Cardiac muscle cell (in vitro differentiated cells and primary cell): ENCODE measurements at regions not wholly inside any gene's neighbourhood (a gene's known extent, or its start where the extent isn't known, plus 50 kb on each side); places are given as distances from the start of the nearest gene placed in this dataset.

Experiments used
- DNase-seq, 2 donors: peaks; one replicate each; pipeline versions ENCODE4 v3.0.0 to v3.0.0-alpha.2; 2010 to 2017; ENCODE audit warnings: low read depth in 1 of 2, low spot score in 1 of 2
- H3K27ac ChIP-seq: fragments of 200-600 bp; sonication (generic); 2 replicates; pipeline ENCODE4 v1.5.1; 2016
- H3K27me3 ChIP-seq: fragments of 200-600 bp; sonication (generic); 2 replicates; pipeline ENCODE4 v1.6.0; 2016; ENCODE audit warnings: control low read depth
- H3K36me3 ChIP-seq: fragments of 200-600 bp; sonication (generic); 2 replicates; pipeline ENCODE4 v1.5.1; 2016; ENCODE audit warnings: control low read depth
- H3K4me1 ChIP-seq: fragments of 200-600 bp; sonication (generic); 2 replicates; pipeline ENCODE4 v1.8.1; 2017; ENCODE audit warnings: low read depth, mild to moderate bottlenecking, mixed run types
- H3K4me3 ChIP-seq: fragments of 200-600 bp; sonication (generic); 2 replicates; pipeline ENCODE4 v1.5.1; 2016; ENCODE audit warnings: mild to moderate bottlenecking
- H3K9me3 ChIP-seq: fragments of 200-600 bp; sonication (generic); 2 replicates; pipeline ENCODE4 v1.5.1; 2017; ENCODE audit warnings: low read depth, mild to moderate bottlenecking, control low read depth
- CTCF ChIP-seq: IDR thresholded peaks from 2 replicates; pipeline ENCODE4 v1.5.1; 2012; ENCODE audit warnings: low read depth, mild to moderate bottlenecking, low read length

- no peak overlapping the region for H3K27ac ChIP-seq
- no peak overlapping the region for H3K4me3 ChIP-seq
- H3K36me3 ChIP-seq, result no peaks in the 10 kb centered on the region
- no peak for TF ChIP-seq CTCF
- H3K27me3 ChIP-seq, result no peaks in the 10 kb centered on the region
- H3K9me3 ChIP-seq, result no peaks in the 10 kb centered on the region
- H3K4me1 ChIP-seq, result no peaks in the 10 kb centered on the region
- no peak for DNase-seq
Observed at GRCh38 chr2:150572961-150573395, 85.5 kb upstream of the RND3 start.

GRCh38 chr2:150572194-150572766 lies 84.8 kb upstream of the RND3 start:
- Histone ChIP-seq H3K4me1 (no peaks in the 10 kb centered on the region), H3K36me3 (no peaks in the 10 kb centered on the region), H3K4me3 (no peak overlapping the region), H3K9me3 (no peaks in the 10 kb centered on the region), H3K27me3 (no peaks in the 10 kb centered on the region), H3K27ac (no peak overlapping the region)
- TF ChIP-seq CTCF, result no peak
- DNase-seq, result no peak

- Histone ChIP-seq H3K36me3 (no peaks in the 10 kb centered on the region), H3K4me3 (no peak overlapping the region), H3K27ac (no peak overlapping the region), H3K4me1 (no peaks in the 10 kb centered on the region), H3K9me3 (no peaks in the 10 kb centered on the region), H3K27me3 (no peaks in the 10 kb centered on the region)
- TF ChIP-seq CTCF, result no peak
- DNase-seq, result peak in 1 of 2 donors; percentile 33
Observed at GRCh38 chr2:150571121-150571520, 83.7 kb upstream of the RND3 start.

GRCh38 chr2:150570712-150571111 lies 83.2 kb upstream of the RND3 start:
- Histone ChIP-seq H3K4me3 (no peak overlapping the region), H3K27me3 (no peaks in the 10 kb centered on the region), H3K4me1 (no peaks in the 10 kb centered on the region), H3K36me3 (no peaks in the 10 kb centered on the region), H3K9me3 (no peaks in the 10 kb centered on the region), H3K27ac (no peak overlapping the region)
- DNase-seq, result peak in 1 of 2 donors; percentile 76
- TF ChIP-seq CTCF, result no peak

- Histone ChIP-seq H3K4me1 (no peaks in the 10 kb centered on the region), H3K4me3 (no peak overlapping the region), H3K9me3 (no peaks in the 10 kb centered on the region), H3K27me3 (no peaks in the 10 kb centered on the region), H3K27ac (no peak overlapping the region), H3K36me3 (no peaks in the 10 kb centered on the region)
- no peak for TF ChIP-seq CTCF
- no peak for DNase-seq
Observed at GRCh38 chr2:150569761-150570160, 82.3 kb upstream of the RND3 start.
